DOHH2 (cell line): ENCODE measurements at regions not wholly inside any gene's neighbourhood (a gene's known extent, or its start where the extent isn't known, plus 50 kb on each side); places are given as distances from the start of the nearest gene placed in this dataset.

Experiments used
- H3F3A ChIP-seq: fragments of 200-600 bp; sonication (generic), shearing (Covaris generic); 2 replicates; pipeline ENCODE4 v1.6.0; 2016; ENCODE audit warnings: antibody characterized with exemption, mild to moderate bottlenecking; ENCODE audit not compliant: control insufficient read depth, insufficient read depth
- H3K27ac ChIP-seq: fragments of 200-600 bp; sonication (generic); 2 replicates; pipeline ENCODE4 v1.5.1; 2014; ENCODE audit warnings: low read depth, mild to moderate bottlenecking, low read length, moderate library complexity
- H3K27me3 ChIP-seq: fragments of 200-600 bp; sonication (generic); 2 replicates; pipeline ENCODE4 v1.6.1; 2014; ENCODE audit warnings: mild to moderate bottlenecking, low read length, mixed read lengths; ENCODE audit not compliant: control insufficient read depth
- H3K36me3 ChIP-seq: fragments of 200-600 bp; sonication (generic); 2 replicates; pipeline ENCODE4 v1.6.1; 2014; ENCODE audit warnings: mild to moderate bottlenecking, low read length, moderate library complexity, mixed read lengths; ENCODE audit not compliant: control insufficient read depth
- H3K4me1 ChIP-seq: fragments of 200-600 bp; sonication (generic); 2 replicates; pipeline ENCODE4 v1.6.1; 2014; ENCODE audit warnings: mild to moderate bottlenecking, low read length, mixed read lengths; ENCODE audit not compliant: control insufficient read depth
- H3K4me2 ChIP-seq: fragments of 200-600 bp; sonication (generic); 2 replicates; pipeline ENCODE4 v1.6.0; 2014; ENCODE audit warnings: mild to moderate bottlenecking, low read length, moderate library complexity
- H3K4me3 ChIP-seq: fragments of 200-600 bp; sonication (generic); 2 replicates; pipeline ENCODE4 v1.5.1; 2014; ENCODE audit warnings: mild to moderate bottlenecking, low read length, mixed read lengths
- H3K79me2 ChIP-seq: fragments of 200-600 bp; sonication (generic); 2 replicates; pipeline ENCODE4 v1.6.1; 2014; ENCODE audit warnings: mild to moderate bottlenecking, low read length, mixed read lengths; ENCODE audit not compliant: control insufficient read depth
- H3K9me2 ChIP-seq: fragments of 200-600 bp; sonication (generic); replicated peaks from 2 replicates; pipeline ENCODE4 v1.6.1; 2014; ENCODE audit warnings: mild to moderate bottlenecking, low read length, mixed read lengths; ENCODE audit not compliant: control insufficient read depth
- H3K9me3 ChIP-seq: fragments of 200-600 bp; sonication (generic); 2 replicates; pipeline ENCODE4 v1.6.1; 2014; ENCODE audit warnings: antibody characterized with exemption, low read length, mixed read lengths; ENCODE audit not compliant: control insufficient read depth, insufficient read depth
- H4K20me1 ChIP-seq: fragments of 200-600 bp; sonication (generic); 2 replicates; pipeline ENCODE4 v1.6.0; 2014; ENCODE audit warnings: low read depth, mild to moderate bottlenecking, antibody characterized with exemption, low read length, moderate library complexity; ENCODE audit not compliant: control insufficient read depth, insufficient read depth
- CTCF ChIP-seq: fragments of 200-600 bp; sonication (generic); IDR thresholded peaks from one replicate; pipeline ENCODE4 v1.5.1; 2014; ENCODE audit warnings: antibody characterized with exemption, mild to moderate bottlenecking, low read depth, low read length; ENCODE audit not compliant: poor library complexity, severe bottlenecking
- EZH2phosphoT487 ChIP-seq: fragments of 200-600 bp; sonication (generic); IDR thresholded peaks from 2 replicates; pipeline ENCODE4 v1.6.1; 2017; ENCODE audit warnings: borderline replicate concordance, mild to moderate bottlenecking, antibody characterized with exemption, low read length, moderate library complexity, mixed read lengths

- Histone ChIP-seq H3K36me3 (no peaks in the 10 kb centered on the region), H3K4me2 (no peak overlapping the region), H3K9me2 (no peaks in the 10 kb centered on the region), H3F3A (no peaks in the 10 kb centered on the region), H3K27ac (no peak overlapping the region), H3K4me1 (no peaks in the 10 kb centered on the region), H3K9me3 (no peaks in the 10 kb centered on the region), H3K79me2 (no peaks in the 10 kb centered on the region), H3K27me3 (no peaks in the 10 kb centered on the region), H3K4me3 (no peak overlapping the region), H4K20me1 (no peaks in the 10 kb centered on the region)
- TF ChIP-seq CTCF (no peak), EZH2phosphoT487 (no peak)
Observed at GRCh38 chr15:91374336-91374735, 274.3 kb downstream of the SV2B start.

DNA sequence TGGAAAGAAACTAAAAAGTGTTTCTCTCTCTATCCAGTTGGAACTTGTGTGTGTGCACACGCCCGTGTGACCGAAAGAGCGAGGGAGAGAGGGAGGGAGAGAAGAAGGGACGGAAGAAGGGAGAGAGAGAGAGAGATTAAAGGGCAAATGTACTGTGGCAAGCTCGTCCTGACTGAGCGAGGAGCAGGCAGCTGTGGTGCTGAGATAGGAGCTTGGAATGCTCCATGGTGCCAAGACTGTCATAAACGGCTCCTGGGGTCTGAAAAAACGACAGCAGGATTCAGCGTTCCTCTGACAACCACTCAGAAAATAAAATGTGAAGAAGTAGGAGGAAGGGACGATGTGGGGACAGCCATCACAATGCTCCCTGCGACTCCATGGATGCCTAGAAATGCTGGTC lies 276.0 kb downstream of the SV2B start:
- no peaks in the 10 kb centered on the region for H3K79me2 ChIP-seq
- H3K36me3 ChIP-seq, result no peaks in the 10 kb centered on the region
- H3K9me2 ChIP-seq, result no peaks in the 10 kb centered on the region
- no peaks in the 10 kb centered on the region for H3F3A ChIP-seq
- H3K4me3 ChIP-seq, result no peak overlapping the region
- no peaks in the 10 kb centered on the region for H3K27me3 ChIP-seq
- H4K20me1 ChIP-seq, result no peaks in the 10 kb centered on the region
- H3K27ac ChIP-seq, result no peak overlapping the region
- no peak for TF ChIP-seq EZH2phosphoT487
- no peak for TF ChIP-seq CTCF
- no peak overlapping the region for H3K4me2 ChIP-seq
- no peaks in the 10 kb centered on the region for H3K4me1 ChIP-seq
- H3K9me3 ChIP-seq, result no peaks in the 10 kb centered on the region

DNA sequence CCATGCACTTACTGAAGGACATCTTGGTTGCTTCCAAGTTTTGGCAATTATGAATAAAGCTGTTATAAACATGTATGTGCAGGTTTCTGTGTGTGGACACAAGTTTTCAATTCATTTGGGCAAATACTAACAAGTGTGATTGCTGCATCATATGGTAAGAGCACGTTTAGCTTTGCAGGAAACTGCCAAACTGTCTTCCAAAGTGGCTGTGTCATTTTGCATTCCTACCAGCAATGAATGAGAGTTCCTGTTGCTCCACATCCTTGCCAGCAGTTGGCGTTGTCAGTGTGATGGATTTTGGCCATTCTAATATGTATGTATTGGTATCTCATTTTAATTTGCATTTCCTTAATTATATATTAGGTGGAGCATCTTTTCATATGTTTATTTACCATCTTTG lies 280.1 kb downstream of the SV2B start:
- TF ChIP-seq CTCF (no peak), EZH2phosphoT487 (no peak)
- Histone ChIP-seq H3K4me2 (no peak overlapping the region), H3F3A (no peaks in the 10 kb centered on the region), H3K27ac (no peak overlapping the region), H3K27me3 (no peaks in the 10 kb centered on the region), H3K36me3 (no peaks in the 10 kb centered on the region), H3K4me3 (no peak overlapping the region), H4K20me1 (no peaks in the 10 kb centered on the region), H3K9me2 (no peaks in the 10 kb centered on the region), H3K79me2 (no peaks in the 10 kb centered on the region), H3K9me3 (no peaks in the 10 kb centered on the region), H3K4me1 (no peaks in the 10 kb centered on the region)

- Histone ChIP-seq H3K27me3 (no peaks in the 10 kb centered on the region), H3K36me3 (no peaks in the 10 kb centered on the region), H4K20me1 (no peaks in the 10 kb centered on the region), H3K79me2 (no peaks in the 10 kb centered on the region), H3K9me3 (no peaks in the 10 kb centered on the region), H3K4me1 (no peaks in the 10 kb centered on the region), H3K4me2 (no peak overlapping the region), H3K9me2 (no peaks in the 10 kb centered on the region), H3F3A (no peaks in the 10 kb centered on the region), H3K4me3 (no peak overlapping the region), H3K27ac (no peak overlapping the region)
- TF ChIP-seq CTCF (no peak), EZH2phosphoT487 (no peak)
Observed at GRCh38 chr15:91383532-91383931, 283.5 kb downstream of the SV2B start.
